Panc1 (cell line): ENCODE measurements at regions not wholly inside any gene's neighbourhood (a gene's known extent, or its start where the extent isn't known, plus 50 kb on each side); places are given as distances from the start of the nearest gene placed in this dataset.

Experiments
- ATAC-seq: fragments of 200-7000 bp; cut with Tn5 transposase; 2 replicates; pipeline ENCODE4 v1.9.1; 2020; ENCODE audit warnings: mild to moderate bottlenecking, moderate library complexity
- BruUV-seq: library from RNA; stranded (reverse); fragments of 400-500 nt; replicated peaks from 2 replicates; lab custom pipeline; 2021; lab: Mats Ljungman, UMichigan
- CTCF ChIA-PET: fragments of 300-600 bp; sonication (Branson Sonifier 250); formaldehyde crosslinking; loops from one replicate; lab custom pipeline; 2022; ENCODE audit warnings: antibody characterized with exemption; lab: Charles Lee
- POLR2A ChIA-PET: fragments of 300-600 bp; sonication (Branson Sonifier 250); formaldehyde crosslinking; loops from one replicate; lab custom pipeline; 2022; ENCODE audit warnings: antibody characterized with exemption; lab: Charles Lee
- DNase-seq: peaks from one replicate; pipeline ENCODE4 v3.0.0-alpha.2; 2010; ENCODE audit warnings: low read depth, low spot score
- H3K27ac ChIP-seq: 2 replicates; pipeline ENCODE4 v1.5.1; 2011; ENCODE audit warnings: mild to moderate bottlenecking, low read length, inconsistent platforms
- H3K27me3 ChIP-seq: fragments of 200-500 bp; sonication (Bioruptor generic); 2 replicates; pipeline ENCODE4 v1.6.0; 2014; ENCODE audit warnings: low read length, inconsistent platforms; ENCODE audit not compliant: control insufficient read depth, insufficient read depth
- H3K36me3 ChIP-seq: fragments of 200-500 bp; sonication (Bioruptor generic); 2 replicates; pipeline ENCODE4 v1.5.1; 2014; ENCODE audit warnings: inconsistent platforms, mild to moderate bottlenecking, low read length, moderate library complexity; ENCODE audit not compliant: control insufficient read depth, insufficient read depth
- H3K4me1 ChIP-seq: 2 replicates; pipeline ENCODE4 v1.5.1; 2011; ENCODE audit warnings: inconsistent platforms, mild to moderate bottlenecking, low read length, moderate library complexity; ENCODE audit not compliant: control insufficient read depth, insufficient read depth
- H3K4me3 ChIP-seq, 2 experiments: 2 replicates each; pipeline ENCODE4 v1.5.1; 2011 to 2012; ENCODE audit warnings: low read depth in 2 of 2, low read length in 2 of 2, mild to moderate bottlenecking in 2 of 2, inconsistent platforms in 1 of 2, moderate library complexity in 1 of 2
- H3K9me3 ChIP-seq: fragments of 200-500 bp; sonication (Bioruptor generic); 2 replicates; pipeline ENCODE4 v1.5.1; 2014; ENCODE audit warnings: low read depth, mild to moderate bottlenecking, inconsistent platforms, low read length, moderate library complexity; ENCODE audit not compliant: control insufficient read depth, insufficient read depth
- POLR2AphosphoS5 ChIP-seq: IDR thresholded peaks from 2 replicates; pipeline ENCODE4 v1.6.1; 2012; ENCODE audit warnings: mild to moderate bottlenecking, low read depth, low read length, moderate library complexity
- REST ChIP-seq, 2 experiments: IDR thresholded peaks; 2 replicates each; pipeline ENCODE4 v1.6.1; 2011 to 2012; ENCODE audit warnings: low read depth in 2 of 2, control low read depth in 1 of 2, low read length in 1 of 2, mild to moderate bottlenecking in 1 of 2, moderate library complexity in 1 of 2; ENCODE audit not compliant: insufficient read depth in 1 of 2
- SIN3A ChIP-seq: IDR thresholded peaks from 2 replicates; pipeline ENCODE4 v1.6.1; 2012; ENCODE audit warnings: low read depth, mild to moderate bottlenecking, low read length, moderate library complexity, borderline replicate concordance; ENCODE audit not compliant: insufficient read depth
- TCF7L2 ChIP-seq: IDR thresholded peaks from 2 replicates; pipeline ENCODE4 v1.6.1; 2011; ENCODE audit warnings: mild to moderate bottlenecking, low read depth, low read length, inconsistent platforms
- in situ Hi-C: cut with HindIII; loops from 2 replicates; pipeline ENCODE4 v1.10.0; 2016; ENCODE audit warnings: low sequenced_read_pairs, low pct_unique_long_range_greater_than_20kb
- intact Hi-C: fragments of 100-400 bp; cut with micrococcal nuclease; formaldehyde crosslinking; loops from one replicate; pipeline ENCODE4 v1.10.0; 2022; ENCODE audit not compliant: unreplicated experiment
- TF ChIP-seq, protein P1 (sequence below): fragments of 450-650 bp; IDR thresholded peaks from 2 replicates; pipeline ENCODE4 v1.5.1; 2017; ENCODE audit warnings: mild to moderate bottlenecking

GRCh38 chr7:112854169-112854568 is 64.0 kb upstream of the TMEM168 start:
- no peak overlapping the region for H3K27ac ChIP-seq
- in situ Hi-C loops (no loop called here), intact Hi-C loops (no loop called here)
- TF ChIP-seq POLR2AphosphoS5: no peak
- BruUV-seq: no TSS peak
- H3K4me3 ChIP-seq: no peak overlapping the region
- no peaks in the 10 kb centered on the region for H3K27me3 ChIP-seq
- DNase-seq (no peak), ATAC-seq (no peak)
- H3K36me3 ChIP-seq: no peaks in the 10 kb centered on the region
- H3K9me3 ChIP-seq: no peaks in the 10 kb centered on the region
- POLR2A ChIA-PET: no interaction called here
- CTCF ChIA-PET: no interaction called here
- no peaks in the 10 kb centered on the region for H3K4me1 ChIP-seq

DNA sequence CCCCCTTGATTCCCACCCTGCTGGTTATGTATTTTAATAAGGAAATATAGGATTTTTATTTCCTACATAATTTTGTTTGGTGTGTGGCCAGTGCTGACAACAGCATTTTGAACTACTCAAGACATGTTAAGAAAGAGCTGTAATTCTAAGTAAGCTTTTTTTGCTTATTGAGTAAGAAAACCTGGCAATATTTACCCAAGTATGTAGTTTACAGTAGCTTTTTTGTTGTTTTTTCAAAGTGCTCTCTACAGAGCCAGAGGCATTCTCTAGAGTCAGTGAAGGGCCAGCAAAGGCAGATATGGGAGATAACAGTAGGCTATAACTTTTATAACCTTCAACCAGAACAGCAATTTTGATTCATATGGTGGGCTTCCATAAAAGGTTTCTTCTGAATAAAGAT is 63.2 kb upstream of the TMEM168 start:
- no peak for TF ChIP-seq REST (IDR thresholded peaks at IDR 0.05; ENCODE audit: insufficient read depth in 1 of 2, low read depth in 2 of 2, low read length in 1 of 2)
- TF ChIP-seq, protein P1, sequence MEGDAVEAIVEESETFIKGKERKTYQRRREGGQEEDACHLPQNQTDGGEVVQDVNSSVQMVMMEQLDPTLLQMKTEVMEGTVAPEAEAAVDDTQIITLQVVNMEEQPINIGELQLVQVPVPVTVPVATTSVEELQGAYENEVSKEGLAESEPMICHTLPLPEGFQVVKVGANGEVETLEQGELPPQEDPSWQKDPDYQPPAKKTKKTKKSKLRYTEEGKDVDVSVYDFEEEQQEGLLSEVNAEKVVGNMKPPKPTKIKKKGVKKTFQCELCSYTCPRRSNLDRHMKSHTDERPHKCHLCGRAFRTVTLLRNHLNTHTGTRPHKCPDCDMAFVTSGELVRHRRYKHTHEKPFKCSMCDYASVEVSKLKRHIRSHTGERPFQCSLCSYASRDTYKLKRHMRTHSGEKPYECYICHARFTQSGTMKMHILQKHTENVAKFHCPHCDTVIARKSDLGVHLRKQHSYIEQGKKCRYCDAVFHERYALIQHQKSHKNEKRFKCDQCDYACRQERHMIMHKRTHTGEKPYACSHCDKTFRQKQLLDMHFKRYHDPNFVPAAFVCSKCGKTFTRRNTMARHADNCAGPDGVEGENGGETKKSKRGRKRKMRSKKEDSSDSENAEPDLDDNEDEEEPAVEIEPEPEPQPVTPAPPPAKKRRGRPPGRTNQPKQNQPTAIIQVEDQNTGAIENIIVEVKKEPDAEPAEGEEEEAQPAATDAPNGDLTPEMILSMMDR: no peak
- TF ChIP-seq POLR2AphosphoS5: no peak
- no peak for TF ChIP-seq SIN3A
- TF ChIP-seq TCF7L2: no peak
- Histone ChIP-seq H3K9me3 (no peaks in the 10 kb centered on the region), H3K36me3 (no peaks in the 10 kb centered on the region), H3K4me1 (no peaks in the 10 kb centered on the region), H3K27ac (no peak overlapping the region), H3K4me3 (no peak overlapping the region), H3K27me3 (no peaks in the 10 kb centered on the region)
- intact Hi-C loops: no loop called here
- DNase-seq (no peak), ATAC-seq (no peak)
- POLR2A ChIA-PET: no interaction called here
- BruUV-seq: no TSS peak
- in situ Hi-C loops: no loop called here
- CTCF ChIA-PET: no interaction called here

GRCh38 chr7:112843151-112843550 is 53.0 kb upstream of the TMEM168 start:
- Histone ChIP-seq H3K27ac (no peak overlapping the region), H3K4me1 (no peaks in the 10 kb centered on the region), H3K36me3 (no peaks in the 10 kb centered on the region), H3K9me3 (no peaks in the 10 kb centered on the region), H3K4me3 (no peak overlapping the region), H3K27me3 (no peaks in the 10 kb centered on the region)
- in situ Hi-C loops: no loop called here
- ChIA-PET CTCF (no interaction called here), POLR2A (no interaction called here)
- intact Hi-C loops: no loop called here
- TF ChIP-seq TCF7L2 (no peak), POLR2AphosphoS5 (no peak), REST (IDR thresholded peaks at IDR 0.05; ENCODE audit: insufficient read depth in 1 of 2, low read depth in 2 of 2, low read length in 1 of 2) (no peak), SIN3A (no peak)
- TF ChIP-seq, protein P1: no peak
- DNase-seq: no peak
- ATAC-seq: no peak
- BruUV-seq: no TSS peak
